ENCODE measurements at regions not wholly inside any gene's neighbourhood (a gene's known extent, or its start where the extent isn't known, plus 50 kb on each side); places are given as distances from the start of the nearest gene placed in this dataset.

DNA sequence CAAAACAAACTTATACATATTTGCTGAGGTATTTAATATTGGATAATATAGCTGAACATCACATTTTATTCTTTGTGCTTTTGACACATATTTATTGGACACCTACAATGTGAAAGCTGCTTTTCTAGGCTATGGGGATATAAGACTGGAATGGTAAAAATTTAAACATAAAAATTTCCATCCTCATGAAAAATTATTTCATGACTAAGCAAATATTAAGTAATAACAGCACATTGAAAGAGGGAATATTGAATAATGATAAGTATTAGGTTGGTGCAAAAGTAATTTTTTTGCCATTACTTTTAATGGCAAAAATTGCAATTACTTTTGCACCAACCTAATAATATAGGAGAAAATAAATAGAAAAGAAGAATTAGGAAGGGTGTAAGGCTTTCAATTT is 972.5 kb upstream of the CDH8 start:
- Histone ChIP-seq H3K36me3 (no peaks in the 10 kb centered on the region), H3K27me3 (no peaks in the 10 kb centered on the region), H3K4me1 (no peaks in the 10 kb centered on the region), H3K9me3 (no peaks in the 10 kb centered on the region; the same call in 1 of the 2 replicates), H3K4me3 (ENCODE audit: low read depth, low read length) (no peak overlapping the region)
- DNase-seq = no peak
- TF ChIP-seq, protein P1, sequence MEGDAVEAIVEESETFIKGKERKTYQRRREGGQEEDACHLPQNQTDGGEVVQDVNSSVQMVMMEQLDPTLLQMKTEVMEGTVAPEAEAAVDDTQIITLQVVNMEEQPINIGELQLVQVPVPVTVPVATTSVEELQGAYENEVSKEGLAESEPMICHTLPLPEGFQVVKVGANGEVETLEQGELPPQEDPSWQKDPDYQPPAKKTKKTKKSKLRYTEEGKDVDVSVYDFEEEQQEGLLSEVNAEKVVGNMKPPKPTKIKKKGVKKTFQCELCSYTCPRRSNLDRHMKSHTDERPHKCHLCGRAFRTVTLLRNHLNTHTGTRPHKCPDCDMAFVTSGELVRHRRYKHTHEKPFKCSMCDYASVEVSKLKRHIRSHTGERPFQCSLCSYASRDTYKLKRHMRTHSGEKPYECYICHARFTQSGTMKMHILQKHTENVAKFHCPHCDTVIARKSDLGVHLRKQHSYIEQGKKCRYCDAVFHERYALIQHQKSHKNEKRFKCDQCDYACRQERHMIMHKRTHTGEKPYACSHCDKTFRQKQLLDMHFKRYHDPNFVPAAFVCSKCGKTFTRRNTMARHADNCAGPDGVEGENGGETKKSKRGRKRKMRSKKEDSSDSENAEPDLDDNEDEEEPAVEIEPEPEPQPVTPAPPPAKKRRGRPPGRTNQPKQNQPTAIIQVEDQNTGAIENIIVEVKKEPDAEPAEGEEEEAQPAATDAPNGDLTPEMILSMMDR (IDR thresholded peaks at IDR 0.05; ENCODE audit: low read depth, low read length) = no peak

DNA sequence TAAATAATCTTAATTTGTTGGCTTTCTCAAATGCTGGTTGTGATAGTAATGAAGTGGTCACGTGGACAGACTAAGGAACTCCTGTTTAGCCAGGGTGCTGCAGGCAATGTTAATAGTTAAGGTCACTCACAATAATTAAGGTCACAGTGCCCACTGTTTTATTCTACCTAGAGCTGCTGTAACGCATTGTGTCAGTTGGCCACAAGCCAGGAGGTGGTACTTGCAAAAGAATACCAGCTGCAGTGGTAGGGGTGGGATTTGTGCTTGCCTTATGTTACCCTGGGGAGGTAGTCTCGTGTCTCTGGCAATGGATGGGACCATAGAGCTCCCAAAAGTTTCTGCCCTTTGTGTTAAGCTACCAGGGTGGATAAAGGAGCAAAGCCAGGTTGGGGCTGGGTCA is 969.1 kb upstream of the CDH8 start:
- TF ChIP-seq, protein P1 (IDR thresholded peaks at IDR 0.05; ENCODE audit: low read depth, low read length) = no peak
- Histone ChIP-seq H3K27me3 (no peaks in the 10 kb centered on the region), H3K4me3 (ENCODE audit: low read depth, low read length) (no peak overlapping the region), H3K36me3 (no peaks in the 10 kb centered on the region), H3K9me3 (no peaks in the 10 kb centered on the region; the same call in 1 of the 2 replicates), H3K4me1 (no peaks in the 10 kb centered on the region)
- peak; percentile 58 for DNase-seq

DNA sequence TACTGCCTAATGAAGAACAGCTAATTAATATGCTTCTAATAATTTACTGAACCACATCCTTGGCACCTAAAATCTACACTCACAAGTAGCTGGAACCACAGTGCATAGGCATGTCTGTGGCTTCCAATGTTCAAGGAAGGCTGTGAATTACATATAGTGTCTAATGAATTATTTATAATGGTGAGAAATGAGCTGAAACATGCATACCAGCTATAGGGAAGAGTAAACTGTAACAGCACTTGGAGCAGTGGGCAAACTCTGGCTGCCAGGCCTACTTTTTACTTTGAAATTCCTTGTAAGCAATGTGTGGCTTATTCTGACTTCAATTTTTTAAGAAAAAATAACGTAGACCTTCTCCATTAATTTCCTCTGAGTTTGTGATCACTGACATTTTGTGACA is 953.2 kb upstream of the CDH8 start:
- Histone ChIP-seq H3K9me3 (no peaks in the 10 kb centered on the region), H3K4me1 (no peaks in the 10 kb centered on the region), H3K4me3 (ENCODE audit: low read depth, low read length) (no peak overlapping the region), H3K27me3 (no peaks in the 10 kb centered on the region), H3K36me3 (no peaks in the 10 kb centered on the region)
- DNase-seq = no peak
- TF ChIP-seq, protein P1 (IDR thresholded peaks at IDR 0.05; ENCODE audit: low read depth, low read length) = no peak

DNA sequence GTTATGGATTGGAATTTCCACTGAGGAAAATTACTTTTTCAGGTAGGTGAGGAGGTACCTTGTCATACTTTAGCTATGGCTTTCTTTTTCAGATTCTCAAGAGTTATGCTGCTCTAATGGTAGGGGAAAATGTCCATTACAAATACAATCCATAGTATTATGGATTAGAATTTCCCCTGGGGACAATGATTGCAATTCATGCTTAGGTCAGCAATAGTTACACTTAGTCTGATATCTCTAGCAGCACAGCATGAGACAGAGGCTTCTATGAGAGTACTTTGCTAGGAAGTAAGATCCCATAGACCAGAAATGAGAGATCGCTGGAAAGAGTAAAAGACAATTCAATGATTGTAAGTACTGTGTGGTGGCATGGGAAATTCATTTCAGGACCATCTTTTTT is 949.5 kb upstream of the CDH8 start:
- no peak overlapping the region for H3K4me3 ChIP-seq (ENCODE audit: low read depth, low read length)
- H3K4me1 ChIP-seq = no peaks in the 10 kb centered on the region
- H3K9me3 ChIP-seq = no peaks in the 10 kb centered on the region
- DNase-seq = no peak
- H3K27me3 ChIP-seq = no peaks in the 10 kb centered on the region
- H3K36me3 ChIP-seq = no peaks in the 10 kb centered on the region
- TF ChIP-seq, protein P1 (IDR thresholded peaks at IDR 0.05; ENCODE audit: low read depth, low read length) = no peak

DNA sequence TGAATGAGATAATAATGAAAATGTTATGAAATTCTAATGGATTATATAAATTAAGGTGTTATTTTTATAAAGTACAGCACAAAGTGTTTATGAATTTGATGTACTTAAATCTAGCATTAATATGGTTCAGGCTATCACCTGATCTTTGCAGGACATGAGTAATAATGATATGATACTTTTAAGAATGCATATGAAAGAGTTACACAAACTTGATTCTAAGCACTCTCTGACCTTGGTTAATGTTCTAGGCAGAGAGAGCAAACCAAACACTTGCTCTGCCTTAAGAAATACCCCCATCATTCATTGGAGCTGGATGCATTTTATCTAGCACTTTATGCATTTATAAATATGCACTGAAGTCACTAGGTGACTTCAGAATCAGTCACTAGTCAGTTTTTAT is 942.2 kb upstream of the CDH8 start:
- Histone ChIP-seq H3K27me3 (no peaks in the 10 kb centered on the region), H3K9me3 (no peaks in the 10 kb centered on the region), H3K4me1 (no peaks in the 10 kb centered on the region), H3K4me3 (ENCODE audit: low read depth, low read length) (no peak overlapping the region), H3K36me3 (no peaks in the 10 kb centered on the region)
- TF ChIP-seq, protein P1 (IDR thresholded peaks at IDR 0.05; ENCODE audit: low read depth, low read length) = no peak
- DNase-seq = no peak

DNA sequence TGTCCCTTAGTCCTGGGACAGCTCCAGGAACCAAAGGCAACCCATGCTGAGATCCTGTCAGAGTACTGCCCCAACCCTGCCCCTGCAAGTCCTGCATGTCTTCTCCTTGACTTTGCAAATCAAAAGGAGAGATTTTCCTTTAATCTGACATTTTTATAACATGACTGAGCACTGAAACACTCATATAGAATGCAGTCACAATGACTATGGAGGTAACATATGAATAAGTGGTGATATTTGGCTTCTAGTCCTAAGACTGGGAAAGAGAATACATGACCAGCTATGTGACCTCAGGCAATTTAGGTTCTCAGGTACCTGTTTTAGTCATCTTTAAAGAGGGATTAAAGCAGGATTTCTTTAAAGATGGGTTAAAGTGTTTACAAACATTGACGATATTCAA is 941.6 kb upstream of the CDH8 start:
- H3K4me3 ChIP-seq (ENCODE audit: low read depth, low read length) = no peak overlapping the region
- no peak for DNase-seq
- no peaks in the 10 kb centered on the region for H3K27me3 ChIP-seq
- no peaks in the 10 kb centered on the region for H3K9me3 ChIP-seq
- H3K4me1 ChIP-seq = no peaks in the 10 kb centered on the region
- no peaks in the 10 kb centered on the region for H3K36me3 ChIP-seq
- TF ChIP-seq, protein P1 (IDR thresholded peaks at IDR 0.05; ENCODE audit: low read depth, low read length) = no peak
